Kasumi-1 (cell line): ENCODE measurements at regions not wholly inside any gene's neighbourhood (a gene's known extent, or its start where the extent isn't known, plus 50 kb on each side); places are given as distances from the start of the nearest gene placed in this dataset.

Experiments used
- DNase-seq, 2 experiments: peaks; one replicate each; lab custom pipeline; 2025; lab: John Stamatoyannopoulos, UW

DNA sequence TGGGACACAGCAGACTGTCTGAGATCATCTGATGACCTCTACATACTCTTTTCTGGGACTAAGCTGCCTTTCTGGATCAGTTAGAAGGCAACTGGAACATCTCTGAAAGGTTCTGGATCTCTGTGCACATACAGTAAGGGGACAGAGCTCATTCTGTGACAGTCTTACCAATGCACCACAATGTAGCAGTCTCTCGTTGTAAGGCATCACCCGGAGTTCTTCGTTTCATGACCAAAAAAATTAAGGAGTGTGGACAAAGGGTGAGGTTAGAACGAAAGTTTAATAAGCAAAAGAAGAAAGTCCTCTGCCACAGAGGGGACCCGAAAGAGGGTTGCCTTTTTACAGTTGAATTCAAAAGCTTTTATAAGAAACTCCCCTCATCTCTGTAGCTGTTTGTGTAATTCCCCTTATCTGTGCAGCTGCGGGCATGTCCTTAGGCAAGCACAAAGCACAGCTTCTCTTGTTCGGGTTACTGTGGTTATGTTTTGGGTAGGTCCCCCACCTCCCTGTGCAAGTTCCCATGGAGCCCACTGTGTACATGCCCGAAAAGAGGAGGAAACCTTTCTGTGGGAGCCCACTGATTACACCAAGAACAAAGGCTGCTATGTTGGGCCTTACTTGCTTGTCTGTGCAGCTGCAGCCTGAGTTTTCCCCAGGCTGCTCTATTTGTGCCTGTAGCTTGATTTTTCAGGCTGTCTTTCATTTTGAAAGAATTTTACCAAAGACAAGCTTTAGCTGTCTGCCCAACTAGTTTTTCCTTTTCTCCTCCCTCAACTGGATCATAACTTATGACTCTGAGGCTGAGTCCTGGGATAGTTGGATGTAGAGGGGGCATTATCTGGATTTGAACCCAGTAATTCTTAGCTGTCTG is 53.1 kb upstream of the CACNA1E start:
- no peak for DNase-seq
